HepG2 (cell line): ENCODE measurements at regions not wholly inside any gene's neighbourhood (a gene's known extent, or its start where the extent isn't known, plus 50 kb on each side); places are given as distances from the start of the nearest gene placed in this dataset.

Experiments used
- ATAC-seq: fragments of 200-7000 bp; cut with Tn5 transposase; 3 replicates; pipeline ENCODE4 v1.9.1; 2020; ENCODE audit warnings: mild to moderate bottlenecking, moderate library complexity
- BruUV-seq: library from RNA; stranded (reverse); fragments of 400-500 nt; replicated peaks from 2 replicates; lab custom pipeline; 2021; lab: Mats Ljungman, UMichigan
- CTCF ChIA-PET: fragments of 300-600 bp; formaldehyde crosslinking; extraction: SDS; loops from one replicate; lab custom pipeline; 2021; ENCODE audit warnings: low total read pairs, inconsistent platforms, low intra/inter-chr PET ratio; lab: Yijun Ruan, JAX
- POLR2A ChIA-PET: fragments of 350-600 bp; sonication (Branson Sonifier 250); formaldehyde crosslinking; loops from one replicate; lab custom pipeline; 2020; ENCODE audit warnings: antibody characterized with exemption, inconsistent platforms; lab: Yijun Ruan, JAX
- DNase-seq: peaks from one replicate; pipeline ENCODE4 v3.0.0-alpha.2; 2015; ENCODE audit warnings: low spot score
- FAIRE-seq: peaks from 3 replicates; lab custom pipeline; 2011; peaks lifted over from hg19 to GRCh38; lab: Jason Lieb, UNC
- H2AFZ ChIP-seq: one replicate; pipeline ENCODE4 v1.6.1; 2011; ENCODE audit warnings: low read length, inconsistent platforms
- H3K27ac ChIP-seq: fragments of 300-600 bp; 3 replicates; pipeline ENCODE4 v1.8.0; 2011; ENCODE audit warnings: mixed run types, mild to moderate bottlenecking, mixed read lengths, low read length, inconsistent platforms; ENCODE audit not compliant: insufficient read depth; ENCODE audit errors: extremely low read length
- H3K27me3 ChIP-seq, 2 experiments: fragments of 200-600 bp in 1 of 2; 2 replicates in 1 of 2; 3 replicates in 1 of 2; pipeline versions ENCODE4 v1.6.0 to v1.8.0; 2011; ENCODE audit warnings: low read length in 2 of 2, mild to moderate bottlenecking in 2 of 2, moderate library complexity in 2 of 2, inconsistent platforms in 1 of 2; ENCODE audit not compliant: insufficient read depth in 2 of 2, control insufficient read depth in 1 of 2
- H3K36me3 ChIP-seq, 2 experiments: fragments of 200-600 bp in 1 of 2; replicated peaks in 1 of 2; 2 replicates in 1 of 2; 3 replicates in 1 of 2; pipeline versions ENCODE4 v1.5.1 to v1.8.0; 2011; ENCODE audit warnings: low read length in 2 of 2, inconsistent platforms in 1 of 2; ENCODE audit not compliant: insufficient read depth in 2 of 2, control insufficient read depth in 1 of 2
- H3K4me1 ChIP-seq: 2 replicates; pipeline ENCODE4 v1.5.1; 2012; ENCODE audit warnings: low read length, inconsistent platforms; ENCODE audit not compliant: insufficient read depth
- H3K4me2 ChIP-seq: 2 replicates; pipeline ENCODE4 v1.6.0; 2011; ENCODE audit warnings: low read depth, low read length, inconsistent platforms
- H3K4me3 ChIP-seq, 3 experiments: fragments of 200-600 bp in 1 of 3; sonication (generic), shearing (Covaris generic) in 1 of 3; replicated peaks in 1 of 3; 2 replicates each; pipeline ENCODE4 v1.5.1; 2011 to 2016; ENCODE audit warnings: low read length in 3 of 3, inconsistent platforms in 2 of 3, low read depth in 2 of 3, mild to moderate bottlenecking in 2 of 3, control low read depth in 1 of 3, mixed read lengths in 1 of 3; ENCODE audit not compliant: insufficient read depth in 1 of 3
- H3K79me2 ChIP-seq: one replicate; pipeline ENCODE4 v1.6.1; 2011; ENCODE audit warnings: low read length, inconsistent platforms; ENCODE audit not compliant: insufficient read depth
- H3K9ac ChIP-seq: 2 replicates; pipeline ENCODE4 v1.6.0; 2011; ENCODE audit warnings: mild to moderate bottlenecking, low read depth, low read length, inconsistent platforms; ENCODE audit not compliant: insufficient read depth
- H3K9me3 ChIP-seq: 2 replicates; pipeline ENCODE4 v1.5.1; 2012; ENCODE audit warnings: mild to moderate bottlenecking, low read length
- H4K20me1 ChIP-seq: 2 replicates; pipeline ENCODE4 v1.6.0; 2011; ENCODE audit warnings: inconsistent platforms, mild to moderate bottlenecking, low read length, moderate library complexity; ENCODE audit not compliant: insufficient read depth
- CHCHD3 ChIP-seq: sonication (generic); formaldehyde crosslinking; IDR thresholded peaks from 2 replicates; pipeline ENCODE4 v1.8.0; 2022; ENCODE audit warnings: mild to moderate bottlenecking, missing genetic modification reagents, moderate library complexity
- GATA4 ChIP-seq: sonication (generic); IDR thresholded peaks from 2 replicates; pipeline ENCODE4 v1.6.1; 2016; ENCODE audit warnings: antibody characterized with exemption, low read depth, borderline replicate concordance
- MTF2 ChIP-seq: sonication (generic); formaldehyde crosslinking; IDR thresholded peaks from 2 replicates; pipeline ENCODE4 v1.5.0; 2020; ENCODE audit warnings: missing genetic modification reagents, borderline replicate concordance
- PCBP1 ChIP-seq: fragments of 200-400 bp; formaldehyde crosslinking; IDR thresholded peaks from 2 replicates; pipeline ENCODE4 v1.6.1; 2017; ENCODE audit warnings: mild to moderate bottlenecking, low read depth, low read length, borderline replicate concordance
- RFXANK ChIP-seq: IDR thresholded peaks from 2 replicates; pipeline ENCODE4 v1.6.1; 2016
- ZFP90 ChIP-seq: sonication (generic); formaldehyde crosslinking; IDR thresholded peaks from 2 replicates; pipeline ENCODE4 v1.8.0; 2022; ENCODE audit warnings: missing genetic modification reagents, mild to moderate bottlenecking, inconsistent platforms, borderline replicate concordance
- ZNF143 ChIP-seq: sonication (generic); formaldehyde crosslinking; IDR thresholded peaks from 2 replicates; pipeline ENCODE4 v1.4.0; 2020; ENCODE audit warnings: missing genetic modification reagents
- ZNF335 ChIP-seq: sonication (generic); formaldehyde crosslinking; IDR thresholded peaks from 2 replicates; pipeline ENCODE4 v1.4.0; 2020; ENCODE audit warnings: missing genetic modification reagents
- ZNF775 ChIP-seq: sonication (generic); formaldehyde crosslinking; IDR thresholded peaks from 2 replicates; pipeline ENCODE4 v1.4.0; 2020; ENCODE audit warnings: missing genetic modification reagents, mild to moderate bottlenecking, moderate library complexity, borderline replicate concordance
- WGBS: methylation state at CpG from one replicate; pipeline ENCODE4 v1.1.6; 2017; ENCODE audit warnings: low lambda C conversion rate; 5-methylcytosine and 5-hydroxymethylcytosine counted together
- in situ Hi-C: cut with HindIII; loops from 2 replicates; pipeline ENCODE4 v1.10.0; 2017; ENCODE audit warnings: low pct_unique_long_range_greater_than_20kb; ENCODE audit not compliant: extremely low pct_ligation_motif_present
- intact Hi-C: fragments of 100-400 bp; cut with micrococcal nuclease; formaldehyde crosslinking; loops from one replicate; pipeline ENCODE4 v1.10.0; 2022; ENCODE audit not compliant: unreplicated experiment
- TF ChIP-seq, protein P1 (sequence below): sonication (generic); formaldehyde crosslinking; conservative IDR thresholded peaks from 2 replicates; pipeline ENCODE4 v1.8.1; 2023; ENCODE audit warnings: missing genetic modification reagents
- TF ChIP-seq, protein P2 (sequence below): IDR thresholded peaks from 2 replicates; pipeline ENCODE4 v1.6.1; 2016; ENCODE audit warnings: low read depth, missing genetic modification reagents, missing compliant biosample characterization
- TF ChIP-seq, protein P3 (sequence below): sonication (generic); formaldehyde crosslinking; IDR thresholded peaks from 2 replicates; pipeline ENCODE4 v1.4.0; 2020; ENCODE audit warnings: missing genetic modification reagents

DNA sequence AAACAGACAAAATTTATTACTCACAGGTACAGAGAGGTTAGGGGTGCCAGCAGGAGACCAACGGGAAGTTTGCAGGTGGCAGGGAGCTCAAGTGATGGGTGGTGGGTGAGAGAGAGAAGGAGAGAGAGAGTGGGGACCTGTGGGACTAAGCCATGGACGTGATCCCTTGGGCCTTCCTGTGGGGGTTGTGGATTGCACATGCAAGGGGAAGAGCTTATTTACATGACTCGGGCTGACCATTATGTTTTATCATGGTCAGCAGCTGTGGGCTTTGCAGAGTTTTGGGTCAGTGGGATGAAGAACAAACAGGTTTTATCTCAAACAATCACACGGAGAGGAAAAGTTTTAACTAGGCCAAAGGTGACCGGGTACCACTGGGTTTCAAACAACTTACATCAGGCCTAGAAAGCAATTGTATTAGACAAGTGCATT is 156.2 kb upstream of the EXOC2 start (continued):
- TF ChIP-seq ZNF775 (CRISPR knock-in tag) (no peak), RFXANK (CRISPR knock-in tag) (no peak), ZNF143 (CRISPR knock-in tag) (no peak)
- TF ChIP-seq, protein P1, sequence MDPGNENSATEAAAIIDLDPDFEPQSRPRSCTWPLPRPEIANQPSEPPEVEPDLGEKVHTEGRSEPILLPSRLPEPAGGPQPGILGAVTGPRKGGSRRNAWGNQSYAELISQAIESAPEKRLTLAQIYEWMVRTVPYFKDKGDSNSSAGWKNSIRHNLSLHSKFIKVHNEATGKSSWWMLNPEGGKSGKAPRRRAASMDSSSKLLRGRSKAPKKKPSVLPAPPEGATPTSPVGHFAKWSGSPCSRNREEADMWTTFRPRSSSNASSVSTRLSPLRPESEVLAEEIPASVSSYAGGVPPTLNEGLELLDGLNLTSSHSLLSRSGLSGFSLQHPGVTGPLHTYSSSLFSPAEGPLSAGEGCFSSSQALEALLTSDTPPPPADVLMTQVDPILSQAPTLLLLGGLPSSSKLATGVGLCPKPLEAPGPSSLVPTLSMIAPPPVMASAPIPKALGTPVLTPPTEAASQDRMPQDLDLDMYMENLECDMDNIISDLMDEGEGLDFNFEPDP (CRISPR knock-in tag), result no peak

DNA sequence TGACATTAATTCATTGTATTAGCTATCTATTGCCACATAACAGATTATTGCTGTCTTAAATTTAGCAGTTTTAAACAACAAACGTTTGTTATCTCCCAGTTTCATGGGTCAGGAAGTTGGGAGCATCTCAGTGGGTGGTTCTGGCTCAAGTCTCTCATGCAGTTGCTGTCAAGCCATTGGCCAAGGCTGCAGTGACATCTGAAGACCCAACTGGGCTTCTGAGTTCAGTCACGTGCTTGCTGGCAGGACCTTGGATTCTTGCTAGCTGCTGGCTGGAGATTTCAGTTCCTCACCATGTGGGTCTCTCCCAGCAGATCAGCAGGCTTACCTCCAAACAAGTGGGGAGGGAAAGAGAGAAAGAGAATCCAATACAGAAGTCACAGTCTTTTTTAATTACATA is 152.6 kb upstream of the EXOC2 start:
- H3K79me2 ChIP-seq, result no peaks in the 10 kb centered on the region
- no peak for FAIRE-seq
- BruUV-seq, result no TSS peak
- H3K4me2 ChIP-seq, result no peak overlapping the region
- no peak for ATAC-seq
- no peaks in the 10 kb centered on the region for H3K9me3 ChIP-seq
- H3K4me1 ChIP-seq, result no peaks in the 10 kb centered on the region
- intact Hi-C loops (no loop called here), in situ Hi-C loops (no loop called here)
- peaks cover 0 to 8% of the 10 kb centered on the region in 2 experiments; a peak in 3 of 5 replicates for H3K27me3 ChIP-seq
- TF ChIP-seq PCBP1 (no peak), ZNF335 (CRISPR knock-in tag) (no peak), GATA4 (no peak), ZFP90 (no peak), MTF2 (CRISPR knock-in tag) (no peak), CHCHD3 (no peak)
- TF ChIP-seq, protein P2, sequence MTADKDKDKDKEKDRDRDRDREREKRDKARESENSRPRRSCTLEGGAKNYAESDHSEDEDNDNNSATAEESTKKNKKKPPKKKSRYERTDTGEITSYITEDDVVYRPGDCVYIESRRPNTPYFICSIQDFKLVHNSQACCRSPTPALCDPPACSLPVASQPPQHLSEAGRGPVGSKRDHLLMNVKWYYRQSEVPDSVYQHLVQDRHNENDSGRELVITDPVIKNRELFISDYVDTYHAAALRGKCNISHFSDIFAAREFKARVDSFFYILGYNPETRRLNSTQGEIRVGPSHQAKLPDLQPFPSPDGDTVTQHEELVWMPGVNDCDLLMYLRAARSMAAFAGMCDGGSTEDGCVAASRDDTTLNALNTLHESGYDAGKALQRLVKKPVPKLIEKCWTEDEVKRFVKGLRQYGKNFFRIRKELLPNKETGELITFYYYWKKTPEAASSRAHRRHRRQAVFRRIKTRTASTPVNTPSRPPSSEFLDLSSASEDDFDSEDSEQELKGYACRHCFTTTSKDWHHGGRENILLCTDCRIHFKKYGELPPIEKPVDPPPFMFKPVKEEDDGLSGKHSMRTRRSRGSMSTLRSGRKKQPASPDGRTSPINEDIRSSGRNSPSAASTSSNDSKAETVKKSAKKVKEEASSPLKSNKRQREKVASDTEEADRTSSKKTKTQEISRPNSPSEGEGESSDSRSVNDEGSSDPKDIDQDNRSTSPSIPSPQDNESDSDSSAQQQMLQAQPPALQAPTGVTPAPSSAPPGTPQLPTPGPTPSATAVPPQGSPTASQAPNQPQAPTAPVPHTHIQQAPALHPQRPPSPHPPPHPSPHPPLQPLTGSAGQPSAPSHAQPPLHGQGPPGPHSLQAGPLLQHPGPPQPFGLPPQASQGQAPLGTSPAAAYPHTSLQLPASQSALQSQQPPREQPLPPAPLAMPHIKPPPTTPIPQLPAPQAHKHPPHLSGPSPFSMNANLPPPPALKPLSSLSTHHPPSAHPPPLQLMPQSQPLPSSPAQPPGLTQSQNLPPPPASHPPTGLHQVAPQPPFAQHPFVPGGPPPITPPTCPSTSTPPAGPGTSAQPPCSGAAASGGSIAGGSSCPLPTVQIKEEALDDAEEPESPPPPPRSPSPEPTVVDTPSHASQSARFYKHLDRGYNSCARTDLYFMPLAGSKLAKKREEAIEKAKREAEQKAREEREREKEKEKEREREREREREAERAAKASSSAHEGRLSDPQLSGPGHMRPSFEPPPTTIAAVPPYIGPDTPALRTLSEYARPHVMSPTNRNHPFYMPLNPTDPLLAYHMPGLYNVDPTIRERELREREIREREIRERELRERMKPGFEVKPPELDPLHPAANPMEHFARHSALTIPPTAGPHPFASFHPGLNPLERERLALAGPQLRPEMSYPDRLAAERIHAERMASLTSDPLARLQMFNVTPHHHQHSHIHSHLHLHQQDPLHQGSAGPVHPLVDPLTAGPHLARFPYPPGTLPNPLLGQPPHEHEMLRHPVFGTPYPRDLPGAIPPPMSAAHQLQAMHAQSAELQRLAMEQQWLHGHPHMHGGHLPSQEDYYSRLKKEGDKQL (CRISPR knock-in tag), result no peak
- TF ChIP-seq, protein P3, sequence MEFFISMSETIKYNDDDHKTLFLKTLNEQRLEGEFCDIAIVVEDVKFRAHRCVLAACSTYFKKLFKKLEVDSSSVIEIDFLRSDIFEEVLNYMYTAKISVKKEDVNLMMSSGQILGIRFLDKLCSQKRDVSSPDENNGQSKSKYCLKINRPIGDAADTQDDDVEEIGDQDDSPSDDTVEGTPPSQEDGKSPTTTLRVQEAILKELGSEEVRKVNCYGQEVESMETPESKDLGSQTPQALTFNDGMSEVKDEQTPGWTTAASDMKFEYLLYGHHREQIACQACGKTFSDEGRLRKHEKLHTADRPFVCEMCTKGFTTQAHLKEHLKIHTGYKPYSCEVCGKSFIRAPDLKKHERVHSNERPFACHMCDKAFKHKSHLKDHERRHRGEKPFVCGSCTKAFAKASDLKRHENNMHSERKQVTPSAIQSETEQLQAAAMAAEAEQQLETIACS (CRISPR knock-in tag), result no peak
- no peak overlapping the region for H3K27ac ChIP-seq
- WGBS, result 6% methylated on average over 2 of the region's 2 CpGs
- DNase-seq, result no peak
- no peaks in the 10 kb centered on the region for H3K36me3 ChIP-seq
- no peak overlapping the region for H2AFZ ChIP-seq
- no peaks in the 10 kb centered on the region for H4K20me1 ChIP-seq
- H3K4me3 ChIP-seq, result no peak overlapping the region
- CTCF ChIA-PET, result no interaction called here
- H3K9ac ChIP-seq, result no peak overlapping the region
- POLR2A ChIA-PET, result no interaction called here
